C4-2B (cell line): ENCODE measurements at regions not wholly inside any gene's neighbourhood (a gene's known extent, or its start where the extent isn't known, plus 50 kb on each side); places are given as distances from the start of the nearest gene placed in this dataset.

Experiments used
- CTCF ChIP-seq: fragments of 450-650 bp; conservative IDR thresholded peaks from 2 replicates; pipeline ENCODE4 v1.5.1; 2017; ENCODE audit warnings: mild to moderate bottlenecking
- ZFX ChIP-seq: fragments of 450-650 bp; IDR thresholded peaks from 2 replicates; pipeline ENCODE4 v1.6.1; 2017

DNA sequence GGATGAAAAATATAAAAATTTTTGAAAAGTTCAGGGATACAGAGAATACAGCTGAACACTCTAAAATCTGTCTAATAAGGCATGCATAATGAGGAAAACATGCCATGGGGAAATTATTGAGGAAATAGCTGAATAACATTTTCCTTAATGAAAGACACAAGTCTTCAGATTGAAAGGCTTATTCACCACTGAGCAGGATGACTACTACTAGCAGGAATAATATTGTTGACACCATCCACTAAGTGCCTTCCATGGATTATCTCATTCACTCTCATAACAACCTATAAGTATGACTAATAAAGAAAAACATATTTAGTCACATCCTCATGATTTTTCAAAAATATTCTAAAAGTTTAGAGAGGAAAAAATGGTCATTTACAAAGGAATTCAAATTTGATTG is 96.7 kb upstream of the FER start:
- TF ChIP-seq CTCF (no peak), ZFX (no peak)
